K562 (cell line): ENCODE measurements at regions not wholly inside any gene's neighbourhood (a gene's known extent, or its start where the extent isn't known, plus 50 kb on each side); places are given as distances from the start of the nearest gene placed in this dataset.

Experiments used
- POLR2A ChIP-seq: fragments of 450-650 bp; conservative IDR thresholded peaks from 2 replicates; pipeline ENCODE4 v1.6.1; 2016
- REST ChIP-seq, 2 experiments: fragments of 450-650 bp; formaldehyde crosslinking in 1 of 2; IDR thresholded peaks; 2 replicates each; pipeline versions ENCODE4 v1.4.0 to v1.6.1; 2014 to 2020; ENCODE audit warnings: mild to moderate bottlenecking in 2 of 2, borderline replicate concordance in 1 of 2, low read depth in 1 of 2
- RFX7 ChIP-seq: fragments of 250-450 bp; sonication (Bioruptor Pico); IDR thresholded peaks from 2 replicates; pipeline ENCODE4 v1.5.1; 2021; ENCODE audit warnings: mild to moderate bottlenecking
- ZNF165 ChIP-seq: fragments of 250-450 bp; sonication (Bioruptor Pico); IDR thresholded peaks from 2 replicates; pipeline ENCODE4 v1.4.0; 2020; ENCODE audit warnings: borderline replicate concordance
- TF ChIP-seq, protein P1 (sequence below): fragments of 450-650 bp; formaldehyde crosslinking; IDR thresholded peaks from 2 replicates; pipeline ENCODE4 v1.4.0; 2022; ENCODE audit warnings: missing genetic modification characterization

DNA sequence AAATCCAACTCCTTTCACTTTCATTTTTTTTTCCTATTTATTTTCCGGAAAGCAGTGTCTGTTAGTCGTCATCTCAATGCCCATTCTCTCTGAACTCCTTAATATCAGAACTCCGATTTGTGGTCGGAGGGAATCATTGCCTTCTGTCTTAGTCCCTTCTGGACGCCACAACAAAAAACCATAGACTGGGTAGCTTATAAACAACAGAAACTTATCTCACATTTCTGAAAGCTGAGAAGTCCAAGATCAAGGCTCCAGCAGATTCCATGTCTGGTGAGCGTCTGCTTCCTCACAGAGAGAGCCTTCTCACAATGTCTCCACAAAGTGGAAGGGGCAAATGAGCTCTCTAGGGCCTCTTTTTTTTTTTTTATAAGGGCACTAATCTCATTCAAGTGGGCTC is 296.6 kb upstream of the CDH11 start:
- TF ChIP-seq POLR2A (no peak), RFX7 (no peak), REST (IDR thresholded peaks at IDR 0.05; ENCODE audit: borderline replicate concordance) (no peak), REST (CRISPR knock-in tag; IDR thresholded peaks at IDR 0.05; ENCODE audit: low read depth) (no peak), ZNF165 (CRISPR knock-in tag) (no peak)
- TF ChIP-seq, protein P1, sequence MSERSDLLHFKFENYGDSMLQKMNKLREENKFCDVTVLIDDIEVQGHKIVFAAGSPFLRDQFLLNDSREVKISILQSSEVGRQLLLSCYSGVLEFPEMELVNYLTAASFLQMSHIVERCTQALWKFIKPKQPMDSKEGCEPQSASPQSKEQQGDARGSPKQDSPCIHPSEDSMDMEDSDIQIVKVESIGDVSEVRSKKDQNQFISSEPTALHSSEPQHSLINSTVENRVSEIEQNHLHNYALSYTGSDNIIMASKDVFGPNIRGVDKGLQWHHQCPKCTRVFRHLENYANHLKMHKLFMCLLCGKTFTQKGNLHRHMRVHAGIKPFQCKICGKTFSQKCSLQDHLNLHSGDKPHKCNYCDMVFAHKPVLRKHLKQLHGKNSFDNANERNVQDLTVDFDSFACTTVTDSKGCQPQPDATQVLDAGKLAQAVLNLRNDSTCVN: no peak
